T-helper 2 cell treated with Interferon-gamma antibody and Interleukin-4, amounts not matched to agents 5 μg/mL and 100 μg/mL, for 36 hours (primary cell): ENCODE measurements at regions not wholly inside any gene's neighbourhood (a gene's known extent, or its start where the extent isn't known, plus 50 kb on each side); places are given as distances from the start of the nearest gene placed in this dataset.
"Not testable (repeated sequence)": the region's sequence is repeated elsewhere in the genome, so short reads cannot be mapped to it uniquely, and the experiment has no call there.

ENCODE experiments used
- DNase-seq: peaks from one replicate; pipeline ENCODE4 v3.0.0; 2021; ENCODE audit warnings: low spot score
- H3K27ac Mint-ChIP-seq: one replicate; pipeline ENCODE4 v1.8.0; 2021; ENCODE audit warnings: mild to moderate bottlenecking, mixed read lengths
- H3K27me3 Mint-ChIP-seq: one replicate; pipeline ENCODE4 v1.8.0; 2021; ENCODE audit warnings: low read depth, mixed read lengths
- H3K36me3 Mint-ChIP-seq: one replicate; pipeline ENCODE4 v1.8.0; 2021; ENCODE audit warnings: low read depth, mixed read lengths
- H3K4me1 Mint-ChIP-seq: one replicate; pipeline ENCODE4 v1.8.0; 2021; ENCODE audit warnings: low read depth, mixed read lengths
- H3K4me3 Mint-ChIP-seq: one replicate; pipeline ENCODE4 v1.8.0; 2022; ENCODE audit warnings: mild to moderate bottlenecking, moderate library complexity, mixed read lengths
- H3K9me3 Mint-ChIP-seq: one replicate; pipeline ENCODE4 v1.8.0; 2021; ENCODE audit warnings: mixed read lengths

- H3K4me3 Mint-ChIP-seq, result no peak overlapping the region
These were observed 253.3 kb downstream of the LIG4 start for GRCh38 chr13:107961849-107962608.

GRCh38 chr13:107960301-107960700, 255.0 kb downstream of the LIG4 start:
- no peaks in the 10 kb centered on the region for H3K4me1 Mint-ChIP-seq
- peaks cover 20% of the 10 kb centered on the region for H3K9me3 Mint-ChIP-seq
- H3K27ac Mint-ChIP-seq, result no peak overlapping the region
- no peak for DNase-seq
- no peaks in the 10 kb centered on the region for H3K27me3 Mint-ChIP-seq
- H3K36me3 Mint-ChIP-seq, result no peaks in the 10 kb centered on the region
- H3K4me3 Mint-ChIP-seq, result no peak overlapping the region

More at GRCh38 chr13:107961849-107962608, 253.3 kb downstream of the LIG4 start:
- no peak overlapping the region for H3K27ac Mint-ChIP-seq
- no peaks in the 10 kb centered on the region for H3K27me3 Mint-ChIP-seq
- H3K36me3 Mint-ChIP-seq, result no peaks in the 10 kb centered on the region
- peaks cover 23% of the 10 kb centered on the region for H3K9me3 Mint-ChIP-seq
- no peaks in the 10 kb centered on the region for H3K4me1 Mint-ChIP-seq
- DNase-seq, result no peak

- Mint-ChIP-seq H3K9me3 (peaks cover 12% of the 10 kb centered on the region), H3K36me3 (no peaks in the 10 kb centered on the region), H3K4me1 (no peaks in the 10 kb centered on the region), H3K4me3 (no peak overlapping the region), H3K27me3 (no peaks in the 10 kb centered on the region), H3K27ac (no peak overlapping the region)
- no peak for DNase-seq
These were observed 258.4 kb downstream of the LIG4 start for GRCh38 chr13:107956889-107957288.

GRCh38 chr13:107942030-107942617, 273.2 kb downstream of the LIG4 start:
- H3K27ac Mint-ChIP-seq, result no peak overlapping the region
- H3K36me3 Mint-ChIP-seq, result no peaks in the 10 kb centered on the region
- no peaks in the 10 kb centered on the region for H3K27me3 Mint-ChIP-seq
- H3K4me3 Mint-ChIP-seq, result no peak overlapping the region
- no peaks in the 10 kb centered on the region for H3K4me1 Mint-ChIP-seq
- DNase-seq, result no peak
- no peaks in the 10 kb centered on the region for H3K9me3 Mint-ChIP-seq

- Mint-ChIP-seq H3K27ac (no peak overlapping the region), H3K27me3 (no peaks in the 10 kb centered on the region), H3K4me1 (no peaks in the 10 kb centered on the region), H3K4me3 (no peak overlapping the region), H3K36me3 (no peaks in the 10 kb centered on the region), H3K9me3 (no peaks in the 10 kb centered on the region)
- no peak for DNase-seq
These were observed 273.8 kb downstream of the LIG4 start for GRCh38 chr13:107941345-107942029.

GRCh38 chr13:107937848-107938247, 277.5 kb downstream of the LIG4 start:
- Mint-ChIP-seq H3K36me3 (no peaks in the 10 kb centered on the region), H3K4me3 (no peak overlapping the region), H3K27me3 (no peaks in the 10 kb centered on the region), H3K9me3 (peaks cover 3% of the 10 kb centered on the region), H3K27ac (no peak overlapping the region), H3K4me1 (no peaks in the 10 kb centered on the region)
- DNase-seq, result no peak

- Mint-ChIP-seq H3K4me1 (no peaks in the 10 kb centered on the region), H3K27ac (no peak overlapping the region), H3K9me3 (peaks cover 26% of the 10 kb centered on the region), H3K27me3 (no peaks in the 10 kb centered on the region), H3K4me3 (no peak overlapping the region), H3K36me3 (no peaks in the 10 kb centered on the region)
- DNase-seq, result no peak
These were observed 284.3 kb downstream of the LIG4 start for GRCh38 chr13:107931056-107931455.

- H3K9me3 Mint-ChIP-seq, result peaks cover 24% of the 10 kb centered on the region
- no peak for DNase-seq
- no peaks in the 10 kb centered on the region for H3K36me3 Mint-ChIP-seq
- no peaks in the 10 kb centered on the region for H3K4me1 Mint-ChIP-seq
- H3K27me3 Mint-ChIP-seq, result no peaks in the 10 kb centered on the region
- H3K27ac Mint-ChIP-seq, result no peak overlapping the region
- no peak overlapping the region for H3K4me3 Mint-ChIP-seq
These were observed 286.6 kb downstream of the LIG4 start for GRCh38 chr13:107928762-107929161.

GRCh38 chr13:107927557-107927956, 287.8 kb downstream of the LIG4 start:
- H3K4me1 Mint-ChIP-seq, result no peaks in the 10 kb centered on the region

GRCh38 chr13:107926515-107926914, 288.8 kb downstream of the LIG4 start:
- not testable (repeated sequence) for H3K27me3 Mint-ChIP-seq, H3K36me3 Mint-ChIP-seq, DNase-seq, H3K27ac Mint-ChIP-seq, H3K4me3 Mint-ChIP-seq, H3K4me1 Mint-ChIP-seq
- peaks cover 24% of the 10 kb centered on the region for H3K9me3 Mint-ChIP-seq

More at GRCh38 chr13:107927557-107927956, 287.8 kb downstream of the LIG4 start:
- no peaks in the 10 kb centered on the region for H3K27me3 Mint-ChIP-seq
- H3K4me3 Mint-ChIP-seq, result no peak overlapping the region
- peaks cover 24% of the 10 kb centered on the region for H3K9me3 Mint-ChIP-seq
- no peak for DNase-seq
- H3K36me3 Mint-ChIP-seq, result no peaks in the 10 kb centered on the region
- no peak overlapping the region for H3K27ac Mint-ChIP-seq

GRCh38 chr13:107916902-107917301, 298.4 kb downstream of the LIG4 start:
- not testable (repeated sequence) for H3K27ac Mint-ChIP-seq, DNase-seq, H3K4me3 Mint-ChIP-seq, H3K27me3 Mint-ChIP-seq, H3K4me1 Mint-ChIP-seq, H3K36me3 Mint-ChIP-seq
- peaks cover 17% of the 10 kb centered on the region for H3K9me3 Mint-ChIP-seq

GRCh38 chr13:107912745-107913144, 302.6 kb downstream of the LIG4 start:
- H3K9me3 Mint-ChIP-seq, result peaks cover 25% of the 10 kb centered on the region

GRCh38 chr13:107907065-107907805, 308.1 kb downstream of the LIG4 start:
- Mint-ChIP-seq H3K36me3 (no peaks in the 10 kb centered on the region), H3K4me3 (no peak overlapping the region), H3K27me3 (no peaks in the 10 kb centered on the region), H3K4me1 (no peaks in the 10 kb centered on the region), H3K27ac (no peak overlapping the region), H3K9me3 (peaks cover 14% of the 10 kb centered on the region)
- no peak for DNase-seq

More at GRCh38 chr13:107912745-107913144, 302.6 kb downstream of the LIG4 start:
- Mint-ChIP-seq H3K4me1 (no peaks in the 10 kb centered on the region), H3K36me3 (no peaks in the 10 kb centered on the region), H3K27me3 (no peaks in the 10 kb centered on the region), H3K4me3 (no peak overlapping the region), H3K27ac (no peak overlapping the region)
- no peak for DNase-seq

GRCh38 chr13:107906131-107906530, 309.2 kb downstream of the LIG4 start:
- no peak overlapping the region for H3K27ac Mint-ChIP-seq
- DNase-seq, result no peak
- no peaks in the 10 kb centered on the region for H3K36me3 Mint-ChIP-seq
- H3K9me3 Mint-ChIP-seq, result peaks cover 9% of the 10 kb centered on the region
- H3K4me1 Mint-ChIP-seq, result no peaks in the 10 kb centered on the region
- H3K4me3 Mint-ChIP-seq, result no peak overlapping the region
- H3K27me3 Mint-ChIP-seq, result no peaks in the 10 kb centered on the region
